CD1c-positive myeloid dendritic cell (primary cell): ENCODE measurements at regions not wholly inside any gene's neighbourhood (a gene's known extent, or its start where the extent isn't known, plus 50 kb on each side); places are given as distances from the start of the nearest gene placed in this dataset.

Experiments used
- DNase-seq: peaks from one replicate; pipeline ENCODE4 v3.0.0-alpha.2; 2016; ENCODE audit errors: extremely low spot score

DNA sequence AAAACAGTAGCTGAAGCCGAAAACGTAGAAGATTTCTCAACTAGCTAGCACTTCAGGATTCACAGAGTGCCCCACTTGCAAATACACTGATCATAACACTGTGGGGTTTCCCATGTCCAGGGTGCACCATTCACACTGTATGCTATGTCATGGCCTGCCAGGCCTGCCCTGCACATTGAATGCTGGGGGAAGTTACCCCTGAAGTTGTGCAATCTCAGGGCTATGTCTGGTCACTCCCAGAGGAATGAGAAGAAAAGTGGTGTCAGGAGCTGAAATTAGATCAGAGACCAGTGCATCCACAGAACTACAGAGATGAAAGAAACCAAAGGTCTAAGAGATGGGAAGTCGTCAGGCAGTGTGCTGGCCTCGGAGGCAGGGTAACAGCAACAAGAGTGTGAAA, 196.8 kb downstream of the RAP2A start:
- DNase-seq: no peak

- DNase-seq: no peak
Measured at GRCh38 chr13:97631158-97631557, 197.2 kb downstream of the RAP2A start.

DNA sequence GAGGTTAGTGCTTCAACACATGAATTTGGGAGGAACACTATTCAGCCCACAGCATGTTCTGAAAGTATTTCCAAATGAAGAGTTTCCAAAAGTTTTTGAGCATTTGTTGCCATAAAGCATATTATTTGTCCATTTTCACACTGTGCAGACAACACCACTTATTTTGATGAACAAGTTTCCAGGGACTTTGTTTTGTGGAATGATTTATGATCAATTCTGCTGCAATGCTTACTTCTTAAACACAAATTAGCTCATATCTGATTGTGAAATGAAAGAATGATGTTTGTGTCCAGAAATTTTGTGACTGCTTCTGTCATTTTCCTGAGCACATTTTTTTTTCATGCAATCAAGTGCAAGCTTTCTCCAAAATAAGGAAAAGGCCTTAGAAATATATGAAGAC, 205.3 kb downstream of the RAP2A start:
- DNase-seq: no peak

GRCh38 chr13:97640268-97640667, 206.3 kb downstream of the RAP2A start:
- no peak for DNase-seq

- DNase-seq: no peak
Measured at GRCh38 chr13:97648171-97648880, 214.4 kb downstream of the RAP2A start.

DNA sequence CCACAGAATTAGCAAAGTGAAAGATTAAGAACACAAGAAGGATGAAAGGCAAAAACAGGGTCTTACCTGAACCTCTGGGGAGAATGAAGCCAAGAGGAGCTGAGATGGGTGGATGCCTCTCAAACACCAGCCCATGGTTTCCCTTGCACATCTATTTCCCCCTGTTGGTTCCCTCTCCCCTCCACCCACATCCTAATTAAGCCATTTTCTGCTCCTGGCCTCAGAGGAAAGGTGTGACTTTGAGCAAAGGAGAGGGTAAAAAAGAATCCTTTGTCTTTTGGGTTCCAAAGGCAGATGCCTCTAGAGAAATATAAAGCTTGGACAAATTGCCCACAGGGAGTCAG, 214.9 kb downstream of the RAP2A start:
- no peak for DNase-seq

DNA sequence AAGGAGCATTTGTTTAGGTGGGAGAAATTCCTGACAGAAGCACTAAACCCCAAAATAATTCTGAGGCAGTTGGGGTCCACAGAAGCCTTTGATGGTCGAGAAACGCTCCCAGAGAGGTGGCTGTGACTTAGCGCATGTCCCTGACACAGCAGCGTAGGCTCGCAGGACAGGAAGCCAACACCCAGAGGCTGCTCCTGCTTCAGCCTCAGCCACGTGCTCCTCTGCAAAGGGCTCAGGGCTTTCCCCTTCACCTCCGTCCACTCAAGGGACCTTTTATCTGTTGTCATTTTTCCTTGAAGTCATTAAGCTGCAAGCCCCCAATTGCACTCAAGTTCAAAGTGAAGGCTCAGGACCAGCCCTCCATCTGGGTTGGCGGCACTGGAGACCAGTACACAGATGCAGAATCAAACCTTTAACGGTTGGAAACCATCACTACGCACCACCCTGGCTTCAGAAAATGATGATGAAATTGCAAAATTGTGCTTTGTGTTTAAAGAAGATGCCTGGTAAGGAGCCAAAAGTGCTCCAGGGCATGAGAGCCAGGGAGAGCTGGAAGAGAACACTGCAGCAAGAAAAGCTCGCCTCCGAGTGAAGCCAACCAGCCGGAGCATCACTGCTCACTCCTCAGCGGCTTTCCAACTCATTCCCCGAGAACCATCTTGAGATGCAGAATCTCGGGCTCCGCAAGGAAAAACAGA, 219.6 kb downstream of the RAP2A start:
- no peak for DNase-seq

DNA sequence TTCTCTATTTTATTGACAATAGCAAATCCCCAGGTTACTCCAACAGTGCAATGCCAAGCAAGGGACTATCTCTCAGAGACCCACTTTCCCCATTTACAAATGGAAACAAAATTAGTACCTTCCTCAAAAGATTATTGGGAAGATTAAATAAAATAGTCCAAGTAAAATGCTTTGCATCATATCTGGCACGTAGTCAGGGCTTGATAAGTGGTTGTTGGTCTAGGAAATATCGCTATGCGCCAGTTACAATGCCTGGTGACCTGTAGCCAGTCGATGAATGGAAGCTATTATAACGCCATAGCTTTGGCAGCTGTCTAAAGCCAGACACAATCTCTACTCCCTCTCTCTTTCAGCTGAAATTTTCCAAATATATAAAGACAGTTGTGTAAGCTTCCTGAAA, 220.3 kb downstream of the RAP2A start:
- DNase-seq: no peak

DNA sequence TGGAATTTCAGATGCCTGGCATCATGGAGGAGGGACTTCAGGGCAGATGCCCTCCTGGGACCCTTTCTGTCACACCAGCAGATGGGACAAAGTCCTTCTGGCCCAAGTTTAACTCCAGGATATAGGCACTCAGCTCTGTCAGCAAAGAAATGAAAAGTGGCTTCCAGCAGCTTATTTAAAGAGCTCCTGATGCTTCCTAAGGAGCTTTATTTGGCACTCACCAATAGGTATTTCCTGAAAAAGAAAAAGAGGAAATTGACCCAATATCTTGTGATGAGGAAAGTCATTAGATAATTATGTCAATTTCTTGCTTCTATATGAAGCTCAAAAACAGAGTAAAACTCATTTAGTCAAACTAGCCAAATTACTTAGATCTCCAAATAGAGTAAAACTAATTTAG, 224.6 kb downstream of the RAP2A start:
- no peak for DNase-seq

DNA sequence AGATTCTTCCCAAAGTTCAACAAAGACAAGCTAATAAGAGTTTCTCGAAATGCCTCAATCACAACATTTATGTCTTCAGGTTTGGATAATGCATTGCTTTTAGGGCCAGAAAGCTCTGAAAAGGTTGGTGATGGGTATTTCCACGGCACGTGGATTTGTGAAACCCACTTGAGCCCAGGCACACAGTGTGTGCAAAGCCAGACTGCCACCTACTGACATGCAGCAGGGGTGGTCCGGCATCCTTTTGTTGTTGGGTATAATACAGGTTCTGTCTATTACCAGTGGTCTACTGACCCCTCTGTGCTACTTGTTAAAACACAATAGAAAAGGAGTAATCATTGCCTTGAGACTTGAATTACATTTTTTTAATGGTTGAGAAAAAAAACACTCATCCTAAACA, 225.6 kb downstream of the RAP2A start:
- DNase-seq: no peak

DNA sequence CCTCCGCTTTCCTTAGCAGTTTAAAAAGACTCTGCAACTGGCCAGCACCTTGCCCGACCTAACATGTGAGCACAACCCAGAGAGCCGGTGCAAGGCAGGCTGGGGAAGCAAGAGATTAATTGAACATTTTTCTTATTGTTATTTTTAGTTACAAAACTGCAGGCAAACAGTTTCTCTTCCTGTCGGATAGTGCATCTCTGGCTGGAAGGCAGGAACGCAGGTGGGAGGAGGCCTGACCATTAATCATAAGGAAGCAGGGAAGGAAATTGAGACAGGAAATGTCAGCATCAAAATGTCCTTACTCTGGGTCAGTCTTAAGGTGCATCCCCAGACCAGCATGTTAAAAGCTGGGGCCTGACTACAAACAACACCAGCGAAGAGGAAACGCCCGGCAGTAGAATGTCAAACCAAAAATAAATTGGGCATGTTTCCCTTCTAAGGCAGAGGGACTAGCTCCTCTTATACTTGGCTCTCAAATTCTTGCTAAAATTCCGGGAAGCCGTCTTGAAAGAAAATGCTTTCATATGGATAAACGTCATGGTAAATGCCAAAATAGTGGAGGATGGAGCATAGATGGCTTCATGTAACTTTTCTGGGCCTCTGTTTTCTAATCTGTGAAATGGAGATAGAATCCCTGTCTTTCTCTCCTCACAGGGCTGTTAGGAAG, 226.8 kb downstream of the RAP2A start:
- no peak for DNase-seq

GRCh38 chr13:97686594-97686993, 252.6 kb downstream of the RAP2A start:
- no peak for DNase-seq

DNA sequence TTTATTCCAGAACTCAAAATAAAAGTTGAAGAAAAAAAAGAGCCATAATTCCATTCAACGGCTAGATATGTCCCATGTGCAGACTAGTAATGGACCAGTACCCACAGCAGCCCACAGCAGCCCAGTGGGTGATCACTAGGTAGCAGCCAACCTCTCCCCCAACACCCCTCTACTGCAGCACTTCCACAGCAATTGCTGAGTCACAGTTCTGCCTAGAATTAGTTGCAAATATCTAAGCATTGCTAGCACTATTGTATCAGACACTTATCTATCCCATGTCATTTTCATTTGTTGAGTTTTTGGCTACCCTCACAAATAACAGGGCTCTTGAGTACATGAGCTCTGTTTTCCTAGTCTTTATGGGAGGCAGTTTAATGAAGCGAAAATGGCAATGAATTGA, 258.7 kb downstream of the RAP2A start:
- DNase-seq: no peak

GRCh38 chr13:97695684-97696083, 257.8 kb upstream of the IPO5 start:
- no peak for DNase-seq

DNA sequence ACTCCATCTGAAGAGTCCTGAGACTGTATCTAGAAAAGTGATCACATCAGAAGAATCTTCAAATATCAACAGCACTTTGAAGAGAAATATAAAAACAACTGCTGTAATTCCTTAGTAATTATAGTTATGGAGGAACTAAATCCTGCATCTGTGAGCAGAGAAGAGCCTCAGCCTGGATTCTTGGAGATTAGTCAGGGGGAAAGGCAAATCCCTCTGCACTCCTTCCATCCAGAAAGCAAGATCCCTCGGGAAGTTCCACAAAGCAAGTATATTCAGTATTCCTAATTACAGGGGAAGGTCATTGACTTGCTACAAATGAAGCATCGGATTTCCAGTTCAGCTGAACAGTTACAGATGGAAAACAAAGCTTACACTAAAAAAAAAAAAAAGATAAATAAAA, 256.6 kb upstream of the IPO5 start:
- no peak for DNase-seq

DNA sequence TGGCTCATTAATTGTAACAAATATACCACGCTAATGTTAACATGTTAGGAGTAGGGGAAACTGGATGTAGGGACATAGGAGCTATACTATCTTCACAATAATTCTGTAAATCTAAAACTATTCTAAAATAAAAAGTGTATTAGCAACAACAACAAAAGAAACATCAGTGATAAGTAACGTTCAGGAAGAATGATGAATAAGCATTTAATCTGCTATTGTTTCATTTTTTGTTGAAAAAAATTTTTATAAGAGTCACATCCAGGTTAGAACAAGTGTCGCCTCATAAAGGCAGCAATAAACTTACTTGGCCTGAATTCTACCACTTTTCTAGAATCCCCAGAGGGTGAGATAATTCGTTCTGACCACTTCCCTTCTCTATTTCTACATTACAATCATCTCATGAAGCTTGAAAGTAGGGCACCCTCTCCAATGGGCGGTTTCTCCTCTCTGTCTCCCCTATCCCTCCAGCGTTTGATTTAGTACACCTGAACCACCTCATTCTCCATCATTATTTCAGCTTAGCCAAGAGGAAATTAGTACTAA, 253.1 kb upstream of the IPO5 start:
- no peak for DNase-seq

- DNase-seq: no peak
Measured at GRCh38 chr13:97702614-97703013, 250.9 kb upstream of the IPO5 start.

GRCh38 chr13:97710797-97711196, 242.7 kb upstream of the IPO5 start:
- DNase-seq: no peak

DNA sequence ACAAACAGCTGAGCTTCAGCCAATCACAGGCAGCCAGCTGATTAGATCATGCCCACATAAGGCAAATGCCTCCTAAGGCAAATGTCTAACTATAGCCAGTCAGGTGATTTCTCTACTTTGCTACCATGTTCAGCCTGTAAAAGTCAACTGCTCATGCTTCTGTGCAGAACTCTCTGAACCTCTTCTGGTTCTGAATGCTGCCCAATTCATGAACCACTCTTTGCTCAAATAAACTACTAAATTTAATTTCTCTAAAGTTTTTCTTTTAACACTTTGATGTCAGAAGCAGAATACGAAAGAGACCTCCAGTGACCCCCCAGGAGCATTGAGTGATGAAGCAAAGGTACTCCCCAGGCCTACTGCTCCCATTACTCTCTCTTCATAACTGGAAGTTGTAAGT, 240.7 kb upstream of the IPO5 start:
- no peak for DNase-seq

DNA sequence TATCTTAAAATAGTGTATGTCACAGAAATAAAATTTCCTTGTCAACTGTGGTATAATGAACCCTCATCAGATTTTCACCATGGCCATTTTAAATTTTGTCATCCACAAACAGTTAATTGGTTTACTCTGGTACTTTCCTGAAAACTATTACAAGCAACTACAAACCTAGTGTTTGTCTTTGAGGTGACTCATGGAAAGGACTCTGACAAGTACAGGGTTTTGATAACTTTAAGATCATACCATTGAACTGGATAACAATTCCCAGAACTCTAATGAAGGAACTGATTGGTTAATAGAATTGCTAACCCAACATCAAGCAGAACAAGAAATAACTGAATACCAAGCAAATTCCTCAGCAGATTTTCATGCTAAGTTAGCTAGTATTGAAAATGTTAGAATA, 237.7 kb upstream of the IPO5 start:
- DNase-seq: no peak

GRCh38 chr13:97716746-97717145, 236.7 kb upstream of the IPO5 start:
- no peak for DNase-seq

GRCh38 chr13:97719736-97720135, 233.7 kb upstream of the IPO5 start:
- DNase-seq: no peak

- DNase-seq: no peak
Measured at GRCh38 chr13:97720896-97721295, 232.6 kb upstream of the IPO5 start.
